K562 (cell line): ENCODE measurements at regions not wholly inside any gene's neighbourhood (a gene's known extent, or its start where the extent isn't known, plus 50 kb on each side); places are given as distances from the start of the nearest gene placed in this dataset.

ENCODE experiments used
- ATAC-seq: fragments of 200-7000 bp; cut with Tn5 transposase; 3 replicates; pipeline ENCODE4 v1.9.1; 2020; ENCODE audit warnings: moderate library complexity
- BruUV-seq: library from RNA; stranded (reverse); fragments of 400-500 nt; replicated peaks from 2 replicates; lab custom pipeline; 2021; lab: Mats Ljungman, UMichigan
- CTCF ChIA-PET: fragments of 300-600 bp; formaldehyde crosslinking; extraction: SDS; loops from one replicate; lab custom pipeline; 2021; ENCODE audit warnings: low intra/inter-chr PET ratio; lab: Yijun Ruan, JAX
- POLR2A ChIA-PET: fragments of 300-600, 350-650 bp; sonication (Branson Sonifier 250); formaldehyde crosslinking; extraction: SDS; loops from one replicate; lab custom pipeline; 2021; ENCODE audit warnings: antibody characterized with exemption, inconsistent platforms; lab: Yijun Ruan, JAX
- DNase-seq, 4 experiments: peaks; one replicate each; pipeline versions ENCODE4 v3.0.0 to v3.0.0-alpha.2; 2011 to 2018; ENCODE audit warnings: low spot score in 3 of 4, mixed read lengths in 3 of 4; ENCODE audit errors: extremely low read depth in 1 of 4
- FAIRE-seq: peaks from 2 replicates; lab custom pipeline; 2011; peaks lifted over from hg19 to GRCh38; lab: Jason Lieb, UNC
- H2AFZ ChIP-seq: 2 replicates; pipeline ENCODE4 v1.6.0; 2011; ENCODE audit warnings: low read depth, low read length, control low read depth, inconsistent platforms
- H3K27ac ChIP-seq: fragments of 200-600 bp; 3 replicates; pipeline ENCODE4 v1.8.0; 2011; ENCODE audit warnings: low read depth, mild to moderate bottlenecking, control low read depth, inconsistent platforms, low read length, moderate library complexity, mixed read lengths; ENCODE audit errors: extremely low read depth
- H3K27me3 ChIP-seq, 2 experiments: fragments of 300-600 bp in 1 of 2; 2 replicates in 1 of 2; 3 replicates in 1 of 2; pipeline versions ENCODE4 v1.6.0 to v1.8.0; 2011; ENCODE audit warnings: inconsistent platforms in 2 of 2, low read length in 2 of 2, mild to moderate bottlenecking in 1 of 2, mixed read lengths in 1 of 2, moderate library complexity in 1 of 2; ENCODE audit not compliant: control insufficient read depth in 2 of 2, insufficient read depth in 2 of 2
- H3K36me3 ChIP-seq: fragments of 300-600 bp; 3 replicates; pipeline ENCODE4 v1.8.0; 2011; ENCODE audit warnings: mild to moderate bottlenecking, low read length, inconsistent platforms; ENCODE audit not compliant: control insufficient read depth, insufficient read depth
- H3K4me1 ChIP-seq, 2 experiments: fragments of 200-600 bp in 1 of 2; replicated peaks in 1 of 2; 2 replicates in 1 of 2; 3 replicates in 1 of 2; pipeline versions ENCODE4 v1.5.1 to v1.8.0; 2011; ENCODE audit warnings: inconsistent platforms in 2 of 2, low read length in 2 of 2, mild to moderate bottlenecking in 1 of 2, mixed read lengths in 1 of 2, moderate library complexity in 1 of 2; ENCODE audit not compliant: control insufficient read depth in 2 of 2, insufficient read depth in 2 of 2
- H3K4me2 ChIP-seq: 2 replicates; pipeline ENCODE4 v1.6.1; 2011; ENCODE audit warnings: low read length, control low read depth, inconsistent platforms, mixed read lengths; ENCODE audit not compliant: insufficient read depth
- H3K4me3 ChIP-seq: fragments of 200-600 bp; sonication (generic), shearing (Covaris generic); 2 replicates; pipeline ENCODE4 v1.5.1; 2016; ENCODE audit warnings: control low read depth, inconsistent platforms
- H3K79me2 ChIP-seq: fragments of 200-600 bp; 3 replicates; pipeline ENCODE4 v1.8.0; 2011; ENCODE audit warnings: low read length, inconsistent platforms; ENCODE audit not compliant: control insufficient read depth, insufficient read depth
- H3K9ac ChIP-seq, 2 experiments: 2 replicates each; pipeline versions ENCODE4 v1.6.0 to v1.6.1; 2011; ENCODE audit warnings: low read depth in 2 of 2, low read length in 2 of 2, control low read depth in 1 of 2, inconsistent platforms in 1 of 2, mild to moderate bottlenecking in 1 of 2, mixed read lengths in 1 of 2; ENCODE audit not compliant: insufficient read depth in 1 of 2
- H3K9me1 ChIP-seq: one replicate; pipeline ENCODE4 v1.6.0; 2011; ENCODE audit warnings: inconsistent platforms, mild to moderate bottlenecking, low read length, moderate library complexity; ENCODE audit not compliant: control insufficient read depth, insufficient read depth
- H3K9me3 ChIP-seq: replicated peaks from 2 replicates; pipeline ENCODE4 v1.5.1; 2011; ENCODE audit warnings: low read depth, low read length, inconsistent platforms; ENCODE audit not compliant: control insufficient read depth, insufficient read depth
- H4K20me1 ChIP-seq: replicated peaks from 2 replicates; pipeline ENCODE4 v1.6.1; 2011; ENCODE audit warnings: low read length, inconsistent platforms, mixed read lengths; ENCODE audit not compliant: control insufficient read depth, insufficient read depth
- ATF7 ChIP-seq: fragments of 450-650 bp; IDR thresholded peaks from 2 replicates; pipeline ENCODE4 v1.7.1; 2014; ENCODE audit warnings: mild to moderate bottlenecking, moderate library complexity
- EWSR1 ChIP-seq: fragments of 450-650 bp; IDR thresholded peaks from 2 replicates; pipeline ENCODE4 v1.6.1; 2018; ENCODE audit warnings: borderline replicate concordance, mild to moderate bottlenecking, low read depth, moderate library complexity; ENCODE audit not compliant: partially characterized antibody
- GABPB1 ChIP-seq: sonication (generic); formaldehyde crosslinking; IDR thresholded peaks from 2 replicates; pipeline ENCODE4 v1.8.0; 2022; ENCODE audit warnings: mild to moderate bottlenecking, missing genetic modification reagents
- GATAD2B ChIP-seq: fragments of 450-650 bp; IDR thresholded peaks from 2 replicates; pipeline ENCODE4 v1.6.1; 2017; ENCODE audit warnings: mild to moderate bottlenecking, borderline replicate concordance
- HMG20B ChIP-seq: fragments of 250-450 bp; sonication (Bioruptor Pico); IDR thresholded peaks from 2 replicates; pipeline ENCODE4 v1.5.0; 2021; ENCODE audit warnings: mild to moderate bottlenecking
- KLF6 ChIP-seq: fragments of 250-450 bp; sonication (Bioruptor Pico); IDR thresholded peaks from 2 replicates; pipeline ENCODE4 v1.4.0; 2020; ENCODE audit warnings: mild to moderate bottlenecking, moderate library complexity, borderline replicate concordance
- LCOR ChIP-seq: sonication (generic); formaldehyde crosslinking; IDR thresholded peaks from 2 replicates; pipeline ENCODE4 v1.8.0; 2022; ENCODE audit warnings: mild to moderate bottlenecking, missing genetic modification reagents
- MTF1 ChIP-seq: fragments of 250-450 bp; sonication (Bioruptor Pico); IDR thresholded peaks from 2 replicates; pipeline ENCODE4 v1.9.0; 2021; ENCODE audit warnings: moderate library complexity, mild to moderate bottlenecking, inconsistent platforms, borderline replicate concordance
- PATZ1 ChIP-seq: fragments of 250-450 bp; sonication (Bioruptor Pico); IDR thresholded peaks from 2 replicates; pipeline ENCODE4 v1.5.0; 2020; ENCODE audit warnings: mild to moderate bottlenecking, borderline replicate concordance
- RBM25 ChIP-seq: fragments of 200-400 bp; formaldehyde crosslinking; IDR thresholded peaks from 2 replicates; pipeline ENCODE4 v1.6.1; 2018; ENCODE audit warnings: low read length, low read depth, moderate library complexity; ENCODE audit not compliant: severe bottlenecking
- TRIM25 ChIP-seq: fragments of 450-650 bp; IDR thresholded peaks from 2 replicates; pipeline ENCODE4 v1.7.0; 2016; ENCODE audit warnings: borderline replicate concordance
- ZNF274 ChIP-seq: IDR thresholded peaks from 2 replicates; pipeline ENCODE4 v1.6.1; 2011; ENCODE audit warnings: low read depth, mild to moderate bottlenecking, low read length, moderate library complexity, borderline replicate concordance
- ZNF644 ChIP-seq: fragments of 200-800 bp; sonication (Bioruptor generic); IDR thresholded peaks from 2 replicates; pipeline ENCODE4 v1.6.1; 2016; ENCODE audit warnings: low read depth, missing genetic modification characterization, missing compliant biosample characterization
- whole genome bisulfite sequencing: fragments of 100-300 bp; shearing (Covaris generic); methylation state at CpG from one replicate; pipeline ENCODE4 v1.1.6; 2016; ENCODE audit warnings: low coverage, mixed read lengths; ENCODE audit not compliant: insufficient coverage; ENCODE audit errors: missing lambda C conversion rate; 5-methylcytosine and 5-hydroxymethylcytosine counted together
- in situ Hi-C: fragments of 300-500 bp; cut with MboI; formaldehyde crosslinking; loops from 4 replicates; pipeline ENCODE4 v1.15.0; 2018; ENCODE audit warnings: inconsistent platforms, mixed read lengths
- intact Hi-C: fragments of 100-400 bp; cut with micrococcal nuclease; formaldehyde crosslinking; loops from 2 replicates; pipeline ENCODE4 v1.14.2; 2022

- no TSS peak for BruUV-seq
- WGBS = 5% methylated on average over 1 of the region's 1 CpG
- Histone ChIP-seq H3K9me3 (no peaks in the 10 kb centered on the region), H3K79me2 (no peaks in the 10 kb centered on the region), H3K36me3 (no peaks in the 10 kb centered on the region), H3K4me1 (no peaks in the 10 kb centered on the region), H3K4me3 (no peak overlapping the region), H3K4me2 (no peak overlapping the region), H2AFZ (no peak overlapping the region), H3K27me3 (no peaks in the 10 kb centered on the region), H3K9ac (no peak overlapping the region), H3K27ac (no peak overlapping the region), H4K20me1 (no peaks in the 10 kb centered on the region), H3K9me1 (no peaks in the 10 kb centered on the region)
- no peak for DNase-seq
- no peak for FAIRE-seq
- TF ChIP-seq RBM25 (no peak), GATAD2B (no peak), ZNF644 (tag) (no peak), TRIM25 (no peak)
- ATAC-seq = no peak
- ChIA-PET POLR2A (no interaction called here), CTCF (no interaction called here)
- in situ Hi-C loops (no loop called here), intact Hi-C loops (no loop called here)
Observed at GRCh38 chr11:91686700-91687099, 537.9 kb upstream of the FAT3 start.

GRCh38 chr11:91686281-91686680 is 538.3 kb upstream of the FAT3 start:
- FAIRE-seq (no peak), ATAC-seq (no peak), DNase-seq (no peak)
- H3K27me3 ChIP-seq = no peaks in the 10 kb centered on the region
- H4K20me1 ChIP-seq = no peaks in the 10 kb centered on the region
- no peaks in the 10 kb centered on the region for H3K36me3 ChIP-seq
- no peaks in the 10 kb centered on the region for H3K79me2 ChIP-seq
- ChIA-PET CTCF (no interaction called here), POLR2A (no interaction called here)
- H3K4me1 ChIP-seq = no peaks in the 10 kb centered on the region
- H3K4me2 ChIP-seq = no peak overlapping the region
- no TSS peak for BruUV-seq
- no peak overlapping the region for H2AFZ ChIP-seq
- H3K9me1 ChIP-seq = no peaks in the 10 kb centered on the region
- no peak overlapping the region for H3K4me3 ChIP-seq
- WGBS = 16% methylated on average over 3 of the region's 3 CpGs
- in situ Hi-C loops = no loop called here
- H3K9ac ChIP-seq = no peak overlapping the region
- intact Hi-C loops = no loop called here
- no peak overlapping the region for H3K27ac ChIP-seq
- no peaks in the 10 kb centered on the region for H3K9me3 ChIP-seq
- TF ChIP-seq HMG20B (CRISPR knock-in tag) (no peak), GABPB1 (no peak), PATZ1 (CRISPR knock-in tag) (no peak), EWSR1 (no peak), ZNF274 (no peak), KLF6 (CRISPR knock-in tag) (no peak), MTF1 (CRISPR knock-in tag) (no peak), ATF7 (no peak), LCOR (CRISPR knock-in tag) (no peak)
